Non-pigmented ciliary epithelial cell (primary cell): ENCODE measurements at regions not wholly inside any gene's neighbourhood (a gene's known extent, or its start where the extent isn't known, plus 50 kb on each side); places are given as distances from the start of the nearest gene placed in this dataset.

ENCODE experiments used
- DNase-seq: peaks from one replicate; pipeline ENCODE4 v3.0.0-alpha.2; 2010; ENCODE audit warnings: low read depth

GRCh38 chr2:236689981-236690380 lies 120.4 kb downstream of the ACKR3 start:
- no peak for DNase-seq

- DNase-seq = no peak
Observed at GRCh38 chr2:236690726-236691125, 121.1 kb downstream of the ACKR3 start.

GRCh38 chr2:236691799-236692167 lies 122.2 kb downstream of the ACKR3 start:
- no peak for DNase-seq

- DNase-seq = no peak
Observed at GRCh38 chr2:236692937-236693336, 123.3 kb downstream of the ACKR3 start.

- DNase-seq = no peak
Observed at GRCh38 chr2:236693531-236693930, 123.9 kb downstream of the ACKR3 start.

- no peak for DNase-seq
Observed at GRCh38 chr2:236694146-236694888, 124.7 kb downstream of the ACKR3 start.

GRCh38 chr2:236696834-236697233 lies 127.2 kb downstream of the ACKR3 start:
- no peak for DNase-seq

- no peak for DNase-seq
Observed at GRCh38 chr2:236698016-236698627, 128.5 kb downstream of the ACKR3 start.

GRCh38 chr2:236700703-236701102 lies 131.1 kb downstream of the ACKR3 start:
- no peak for DNase-seq

GRCh38 chr2:236702657-236703372 lies 133.2 kb downstream of the ACKR3 start:
- DNase-seq = no peak

- no peak for DNase-seq
Observed at GRCh38 chr2:236703373-236703709, 133.7 kb downstream of the ACKR3 start.

GRCh38 chr2:236703906-236704305 lies 134.3 kb downstream of the ACKR3 start:
- DNase-seq = no peak

GRCh38 chr2:236704887-236705286 lies 135.3 kb downstream of the ACKR3 start:
- no peak for DNase-seq

- no peak for DNase-seq
Observed at GRCh38 chr2:236705295-236706105, 135.9 kb downstream of the ACKR3 start.

- no peak for DNase-seq
Observed at GRCh38 chr2:236706288-236706687, 136.7 kb downstream of the ACKR3 start.

GRCh38 chr2:236706803-236707202 lies 137.2 kb downstream of the ACKR3 start:
- DNase-seq = no peak

- no peak for DNase-seq
Observed at GRCh38 chr2:236711440-236711839, 141.8 kb downstream of the ACKR3 start.

GRCh38 chr2:236712304-236712703 lies 142.7 kb downstream of the ACKR3 start:
- DNase-seq = no peak

- no peak for DNase-seq
Observed at GRCh38 chr2:236712961-236713673, 143.5 kb downstream of the ACKR3 start.

- DNase-seq = no peak
Observed at GRCh38 chr2:236714080-236714479, 144.5 kb downstream of the ACKR3 start.

GRCh38 chr2:236715077-236715476 lies 145.5 kb downstream of the ACKR3 start:
- no peak for DNase-seq

- no peak for DNase-seq
Observed at GRCh38 chr2:236715491-236715961, 145.9 kb downstream of the ACKR3 start.
